ENCODE measurements at regions not wholly inside any gene's neighbourhood (a gene's known extent, or its start where the extent isn't known, plus 50 kb on each side); places are given as distances from the start of the nearest gene placed in this dataset.

- DNase-seq, result no peak
Observed at GRCh38 chr20:59404749-59405148, 104.3 kb downstream of the EDN3 start.

GRCh38 chr20:59405226-59406200 is 105.1 kb downstream of the EDN3 start:
- DNase-seq, result no peak

GRCh38 chr20:59406446-59406845 is 106.0 kb downstream of the EDN3 start:
- no peak for DNase-seq

DNA sequence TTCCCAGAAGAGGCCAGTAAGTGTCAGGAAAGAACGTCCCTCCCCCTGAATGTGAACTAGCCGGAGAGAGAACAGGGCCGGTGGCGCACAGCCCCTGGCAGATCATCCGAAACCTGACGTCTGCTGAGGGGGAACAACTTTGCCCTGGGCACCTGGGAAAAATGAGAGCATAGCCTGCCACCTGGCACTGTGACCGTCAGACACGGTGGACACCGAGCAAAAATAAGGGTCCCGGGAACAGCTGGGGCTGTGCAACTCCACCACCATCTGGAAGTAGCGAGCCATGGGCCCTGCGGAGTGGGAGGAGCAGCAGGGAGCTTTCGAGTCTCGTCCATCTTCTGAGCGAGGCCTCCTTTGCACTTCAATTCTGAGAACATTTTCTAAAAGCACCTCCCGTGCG is 110.8 kb downstream of the EDN3 start:
- DNase-seq, result no peak

GRCh38 chr20:59411589-59411988 is 111.2 kb downstream of the EDN3 start:
- no peak for DNase-seq

- DNase-seq, result no peak
Observed at GRCh38 chr20:59412181-59412580, 111.8 kb downstream of the EDN3 start.

- no peak for DNase-seq
Observed at GRCh38 chr20:59412875-59413284, 112.5 kb downstream of the EDN3 start.

DNA sequence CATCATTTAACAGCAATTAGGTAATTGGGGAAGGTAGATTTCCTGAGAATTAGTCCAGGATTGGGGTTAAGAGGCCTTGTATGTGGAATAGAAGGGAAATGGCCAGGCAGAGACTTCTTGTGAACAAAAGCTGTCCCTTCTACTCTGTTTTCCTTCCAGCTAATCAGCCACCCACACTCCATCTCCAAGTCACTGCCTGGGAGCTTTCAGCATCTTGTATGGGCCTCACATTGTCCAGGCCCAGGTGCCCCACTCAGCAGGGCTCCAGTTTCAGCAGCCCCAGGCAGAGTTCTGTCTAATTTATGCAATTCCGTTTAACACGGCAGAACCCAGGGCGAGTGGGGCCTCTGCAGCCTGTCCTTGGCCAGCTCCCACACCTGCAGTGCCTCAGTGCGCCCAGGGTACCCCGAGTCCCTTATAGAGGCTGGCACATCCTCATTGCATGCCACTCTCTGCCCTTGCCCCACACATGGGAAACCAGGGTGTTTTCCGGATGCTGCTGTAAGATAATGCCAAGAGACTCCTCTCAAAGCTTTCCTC is 113.0 kb downstream of the EDN3 start:
- no peak for DNase-seq

- DNase-seq, result no peak
Observed at GRCh38 chr20:59414936-59415623, 114.7 kb downstream of the EDN3 start.

GRCh38 chr20:59416916-59417315 is 116.5 kb downstream of the EDN3 start:
- DNase-seq, result no peak

DNA sequence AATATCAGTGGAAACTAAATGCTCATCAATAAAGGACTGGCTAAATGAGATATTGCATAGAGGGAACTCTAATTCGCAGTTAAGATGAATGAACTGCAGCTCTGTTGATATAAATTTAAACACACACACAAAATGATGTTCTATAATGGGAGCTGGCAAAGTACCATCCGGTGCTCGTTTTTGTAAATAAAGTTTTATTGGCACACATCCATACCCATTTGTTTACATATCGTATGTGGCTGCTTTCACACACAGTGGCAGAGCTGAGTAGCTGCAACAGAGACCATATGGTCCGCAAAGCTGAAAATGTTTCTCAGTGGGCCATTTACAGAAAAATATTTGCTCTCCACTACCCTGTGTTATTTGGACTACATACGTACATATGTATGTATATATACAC is 120.7 kb downstream of the EDN3 start:
- DNase-seq, result no peak

DNA sequence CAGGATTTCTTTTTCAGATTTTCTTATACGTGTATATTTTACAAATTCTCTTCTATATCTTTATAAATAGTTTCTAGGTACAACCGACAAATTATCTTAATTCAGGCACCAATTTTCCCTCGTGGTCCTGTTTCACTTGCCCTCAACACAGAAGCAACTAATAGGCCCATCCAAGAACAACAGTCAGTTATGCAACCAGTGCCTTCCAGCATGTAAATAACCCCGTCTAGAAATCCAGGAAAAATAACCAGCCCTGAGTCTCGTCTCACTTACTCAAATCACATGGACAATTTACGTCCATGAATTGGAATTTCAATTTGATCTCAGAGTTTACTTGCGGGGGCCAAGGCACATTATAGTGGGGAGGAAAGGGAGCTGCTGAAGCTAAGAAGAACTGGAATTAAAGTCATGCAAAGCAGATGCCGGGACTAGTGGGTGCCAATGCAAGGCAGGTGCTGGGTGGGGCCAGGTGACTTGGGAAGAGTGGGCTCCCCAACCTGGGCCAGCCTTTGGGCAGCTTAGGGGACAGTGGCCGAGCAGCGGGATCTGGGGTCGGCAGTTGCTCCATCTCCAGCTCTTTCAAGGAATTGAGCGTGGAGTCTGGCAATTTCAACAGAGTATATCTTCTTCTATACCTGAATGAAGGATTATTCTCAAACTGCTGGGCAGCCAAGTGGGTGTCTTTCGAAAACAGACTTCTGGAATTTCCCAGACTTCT is 121.7 kb downstream of the EDN3 start:
- DNase-seq, result no peak

GRCh38 chr20:59422872-59423544 is 122.6 kb downstream of the EDN3 start:
- no peak for DNase-seq

- no peak for DNase-seq
Observed at GRCh38 chr20:59424976-59425375, 124.6 kb downstream of the EDN3 start.

DNA sequence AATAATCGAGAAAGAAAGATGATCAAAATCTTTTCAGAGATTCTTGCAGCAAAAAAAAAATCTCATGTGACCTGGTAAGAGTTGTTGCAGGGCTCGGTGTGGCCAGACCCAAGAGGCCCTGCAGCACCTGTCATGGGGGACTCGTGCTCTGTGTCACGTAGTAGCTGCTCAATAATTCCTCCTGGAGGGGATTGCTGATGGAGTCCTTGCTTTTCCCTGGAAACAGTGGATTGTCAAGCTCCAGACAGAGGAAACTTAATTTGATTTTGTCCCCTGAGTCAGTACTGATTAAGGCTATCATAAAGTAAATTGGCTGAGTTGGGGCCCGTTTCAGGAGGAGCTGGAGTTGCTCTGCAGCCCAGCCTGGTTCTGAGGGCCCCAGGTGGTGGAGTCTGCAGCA is 125.2 kb downstream of the EDN3 start:
- no peak for DNase-seq

GRCh38 chr20:59428006-59428405 is 127.6 kb downstream of the EDN3 start:
- DNase-seq, result no peak

DNA sequence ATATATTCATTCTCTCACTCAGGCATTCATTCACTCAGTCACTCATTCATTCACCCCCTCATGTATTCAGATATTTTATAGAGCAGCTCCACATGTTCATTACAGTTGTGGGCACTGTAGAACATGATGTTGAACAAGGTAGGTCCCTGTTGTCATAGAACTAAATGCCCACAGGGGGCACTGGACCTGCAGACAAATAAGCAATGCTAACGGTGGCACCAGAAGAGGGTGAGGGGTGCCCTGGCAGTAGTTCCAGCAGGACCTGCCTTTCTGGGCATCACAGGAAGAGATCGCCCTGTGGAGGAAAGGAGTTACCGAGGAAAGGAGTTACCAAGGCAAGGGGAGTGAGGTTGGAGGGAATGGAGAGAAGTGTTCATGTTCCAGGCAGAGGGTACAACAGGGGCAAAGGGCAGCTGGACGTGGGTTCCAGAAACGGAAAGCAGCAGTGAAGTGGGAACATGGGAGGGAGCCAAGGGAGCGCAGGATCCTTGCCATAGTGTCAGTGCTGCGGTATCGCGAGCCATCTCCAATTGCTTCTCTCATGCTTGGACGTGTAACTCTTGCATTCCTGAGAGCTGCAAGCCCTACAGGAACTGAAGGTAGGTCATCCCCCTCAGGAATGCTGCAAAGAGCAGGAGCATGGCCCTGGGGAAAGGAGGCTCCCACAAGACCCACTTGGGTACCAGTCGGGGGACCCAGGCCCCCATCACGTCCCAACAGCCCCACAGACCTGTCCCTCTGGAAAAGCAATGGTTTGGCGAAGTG is 128.2 kb downstream of the EDN3 start:
- no peak for DNase-seq

DNA sequence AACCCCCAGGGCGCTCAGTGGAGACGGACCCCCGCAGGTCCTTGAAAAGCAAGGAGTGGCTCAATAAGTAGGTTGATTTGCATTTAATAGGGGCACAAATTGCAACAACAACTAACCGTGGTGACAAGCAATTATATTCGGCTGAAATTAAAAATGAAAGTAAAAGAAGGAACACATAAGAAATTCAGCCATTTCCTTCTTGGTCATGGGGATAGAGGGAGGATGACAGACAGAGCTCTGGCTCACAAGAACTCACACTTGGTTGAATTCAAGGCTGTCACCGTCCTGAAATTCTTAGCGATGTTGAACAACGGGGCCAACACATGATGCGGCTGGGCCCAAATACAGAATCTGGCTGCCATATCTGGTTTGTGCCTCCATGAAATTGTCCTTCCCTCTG is 129.0 kb downstream of the EDN3 start:
- no peak for DNase-seq

DNA sequence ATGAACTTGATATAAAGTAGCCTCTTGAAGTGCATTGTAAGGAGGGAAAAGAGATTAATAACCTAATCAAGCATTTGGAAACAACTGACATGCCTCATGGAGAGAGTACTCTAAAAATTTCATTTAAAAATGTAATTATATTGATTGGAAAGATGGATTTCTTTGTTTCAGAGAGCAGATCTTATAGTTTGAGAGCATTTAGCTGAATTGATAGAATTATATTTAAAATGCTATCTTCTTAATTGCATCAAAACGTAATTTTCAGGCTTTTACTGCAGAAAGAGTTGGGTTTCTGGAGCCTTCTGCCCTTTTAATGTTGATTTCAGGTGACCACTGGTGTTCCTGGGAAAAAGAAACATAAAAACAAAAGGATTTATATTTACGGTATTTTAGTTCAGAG is 130.6 kb downstream of the EDN3 start:
- DNase-seq, result no peak

GRCh38 chr20:59434960-59435359 is 134.5 kb downstream of the EDN3 start:
- no peak for DNase-seq

GRCh38 chr20:59435518-59435917 is 135.1 kb downstream of the EDN3 start:
- no peak for DNase-seq

DNA sequence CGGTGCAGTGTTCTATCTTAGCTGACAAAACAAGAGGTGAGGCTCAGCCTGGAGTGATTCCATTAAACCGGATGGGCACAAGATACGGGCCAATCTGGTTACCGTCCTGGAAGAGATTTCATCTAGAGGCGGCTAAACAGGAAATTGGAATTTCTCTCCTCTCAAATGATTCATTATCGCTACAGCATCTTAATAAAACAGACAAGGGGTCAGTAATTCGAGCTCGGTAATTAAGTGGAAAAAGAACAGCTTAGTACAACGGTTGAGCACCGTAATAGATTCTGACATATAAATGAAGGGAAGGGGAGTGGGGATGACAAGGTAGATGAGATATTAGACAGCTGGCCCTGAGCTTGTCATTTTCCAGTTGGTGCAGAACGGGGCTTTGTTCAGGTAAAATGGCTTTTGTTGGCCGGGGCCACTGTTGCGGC is 137.2 kb downstream of the EDN3 start:
- no peak for DNase-seq

Data from CD4-positive, alpha-beta T cell treated with Interleukin-10 for 1 hour (primary cell).